ENCODE measurements at regions not wholly inside any gene's neighbourhood (a gene's known extent, or its start where the extent isn't known, plus 50 kb on each side); places are given as distances from the start of the nearest gene placed in this dataset.

DNA sequence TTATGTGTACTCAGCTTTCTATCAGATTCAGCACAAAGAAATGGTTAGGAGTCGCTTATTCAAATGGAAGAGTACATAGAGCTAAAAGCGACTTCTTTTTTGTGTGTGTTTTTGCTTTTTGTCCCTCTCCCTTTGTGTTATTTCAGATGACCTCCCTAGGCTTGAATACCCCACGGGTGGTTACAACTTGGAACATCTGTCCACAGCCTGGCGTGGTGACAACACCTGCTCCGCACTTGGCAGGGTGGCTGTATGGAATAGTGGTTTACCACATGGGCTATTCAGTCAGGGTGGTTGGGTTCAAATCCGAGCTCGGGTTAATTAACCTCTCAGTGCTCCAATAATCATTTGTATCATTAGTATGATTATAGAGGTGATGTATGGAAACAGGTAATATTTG lies 151.6 kb upstream of the FREM2 start:
- WGBS, 3 donors: 93 to 97% (median 94%) methylated on average over 7 of the region's 7 CpGs
- TF ChIP-seq, protein P1, sequence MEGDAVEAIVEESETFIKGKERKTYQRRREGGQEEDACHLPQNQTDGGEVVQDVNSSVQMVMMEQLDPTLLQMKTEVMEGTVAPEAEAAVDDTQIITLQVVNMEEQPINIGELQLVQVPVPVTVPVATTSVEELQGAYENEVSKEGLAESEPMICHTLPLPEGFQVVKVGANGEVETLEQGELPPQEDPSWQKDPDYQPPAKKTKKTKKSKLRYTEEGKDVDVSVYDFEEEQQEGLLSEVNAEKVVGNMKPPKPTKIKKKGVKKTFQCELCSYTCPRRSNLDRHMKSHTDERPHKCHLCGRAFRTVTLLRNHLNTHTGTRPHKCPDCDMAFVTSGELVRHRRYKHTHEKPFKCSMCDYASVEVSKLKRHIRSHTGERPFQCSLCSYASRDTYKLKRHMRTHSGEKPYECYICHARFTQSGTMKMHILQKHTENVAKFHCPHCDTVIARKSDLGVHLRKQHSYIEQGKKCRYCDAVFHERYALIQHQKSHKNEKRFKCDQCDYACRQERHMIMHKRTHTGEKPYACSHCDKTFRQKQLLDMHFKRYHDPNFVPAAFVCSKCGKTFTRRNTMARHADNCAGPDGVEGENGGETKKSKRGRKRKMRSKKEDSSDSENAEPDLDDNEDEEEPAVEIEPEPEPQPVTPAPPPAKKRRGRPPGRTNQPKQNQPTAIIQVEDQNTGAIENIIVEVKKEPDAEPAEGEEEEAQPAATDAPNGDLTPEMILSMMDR (IDR thresholded peaks at IDR 0.05): no peak
- TF ChIP-seq POLR2A (IDR thresholded peaks at IDR 0.05) (no peak), EP300 (IDR thresholded peaks at IDR 0.05) (no peak)
- H3K9me3 ChIP-seq: no peaks in the 10 kb centered on the region
- DNase-seq: no peak
- H3K27me3 ChIP-seq: no peaks in the 10 kb centered on the region
- H3K27ac ChIP-seq: no peak overlapping the region
- H3K36me3 ChIP-seq: no peaks in the 10 kb centered on the region
- intact Hi-C loops (cut with DNase I): no loop called here
- H3K4me3 ChIP-seq: no peak overlapping the region
- no peaks in the 10 kb centered on the region for H3K4me1 ChIP-seq (ENCODE audit: insufficient read depth)

- 8 to 16% (median 14%) methylated on average over 3 of the region's 3 CpGs for WGBS, 3 donors
- no peaks in the 10 kb centered on the region for H3K36me3 ChIP-seq
- no peak for TF ChIP-seq EP300 (IDR thresholded peaks at IDR 0.05)
- TF ChIP-seq, protein P1 (IDR thresholded peaks at IDR 0.05): no peak
- no peak for TF ChIP-seq POLR2A (IDR thresholded peaks at IDR 0.05)
- no peak overlapping the region for H3K27ac ChIP-seq
- intact Hi-C loops (cut with DNase I): no loop called here
- H3K9me3 ChIP-seq: no peaks in the 10 kb centered on the region
- no peak overlapping the region for H3K4me3 ChIP-seq
- no peaks in the 10 kb centered on the region for H3K27me3 ChIP-seq
- no peak for DNase-seq
- H3K4me1 ChIP-seq (ENCODE audit: insufficient read depth): no peaks in the 10 kb centered on the region
Measured at GRCh38 chr13:38537051-38537450, 149.8 kb upstream of the FREM2 start.

DNA sequence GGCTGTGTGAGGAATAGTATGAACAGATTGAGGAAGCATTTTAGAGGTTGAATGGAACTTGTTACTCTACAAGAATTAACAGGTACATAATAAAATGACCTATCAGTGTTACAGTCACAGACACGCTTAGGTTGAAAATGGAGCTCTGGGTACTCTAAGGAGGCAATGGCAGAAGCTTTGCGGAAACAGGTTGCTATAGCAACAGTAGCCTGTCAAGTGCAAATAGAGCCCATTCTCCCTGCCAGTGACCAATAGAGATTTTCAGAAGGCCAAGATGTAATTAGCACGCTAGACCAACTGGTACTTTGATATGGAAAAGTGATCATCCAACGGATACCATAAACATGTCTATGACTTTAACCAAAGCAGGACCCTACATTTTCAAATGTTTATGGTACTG lies 148.5 kb upstream of the FREM2 start:
- Histone ChIP-seq H3K27ac (no peak overlapping the region), H3K27me3 (no peaks in the 10 kb centered on the region), H3K4me3 (no peak overlapping the region), H3K36me3 (no peaks in the 10 kb centered on the region), H3K4me1 (ENCODE audit: insufficient read depth) (no peaks in the 10 kb centered on the region), H3K9me3 (no peaks in the 10 kb centered on the region)
- DNase-seq: no peak
- intact Hi-C loops (cut with DNase I): no loop called here
- WGBS, 3 donors: 87 to 95% (median 90%) methylated on average over 4 of the region's 4 CpGs
- TF ChIP-seq EP300 (IDR thresholded peaks at IDR 0.05) (no peak), POLR2A (IDR thresholded peaks at IDR 0.05) (no peak)
- TF ChIP-seq, protein P1 (IDR thresholded peaks at IDR 0.05): no peak

DNA sequence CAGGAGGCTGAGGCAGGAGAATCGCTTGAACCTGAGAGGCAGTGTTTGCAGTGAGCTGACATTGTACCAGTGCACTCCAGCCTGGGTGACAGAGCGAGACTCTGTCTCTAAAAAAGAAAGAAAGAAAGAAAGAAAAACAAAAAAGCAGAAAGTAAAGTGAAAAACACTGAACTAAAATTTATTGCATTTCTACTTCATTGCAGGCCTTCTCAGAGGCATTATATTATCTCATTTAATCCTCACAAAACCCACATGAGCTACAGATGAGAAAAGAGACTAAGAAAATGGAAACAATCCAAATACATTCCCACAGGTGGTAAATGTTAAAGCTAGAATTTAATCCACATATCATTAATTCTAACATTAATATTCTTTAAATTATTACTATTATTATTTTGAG lies 147.2 kb upstream of the FREM2 start:
- no peak overlapping the region for H3K27ac ChIP-seq
- no peaks in the 10 kb centered on the region for H3K27me3 ChIP-seq
- no peaks in the 10 kb centered on the region for H3K4me1 ChIP-seq (ENCODE audit: insufficient read depth)
- DNase-seq: no peak
- H3K4me3 ChIP-seq: no peak overlapping the region
- TF ChIP-seq EP300 (IDR thresholded peaks at IDR 0.05) (no peak), POLR2A (IDR thresholded peaks at IDR 0.05) (no peak)
- H3K9me3 ChIP-seq: no peaks in the 10 kb centered on the region
- 97 to 98% (median 98%) methylated on average over 2 of the region's 2 CpGs for WGBS, 3 donors
- intact Hi-C loops (cut with DNase I): no loop called here
- no peaks in the 10 kb centered on the region for H3K36me3 ChIP-seq

GRCh38 chr13:38542601-38543000 lies 144.3 kb upstream of the FREM2 start:
- TF ChIP-seq, protein P1 (IDR thresholded peaks at IDR 0.05): no peak
- TF ChIP-seq EP300 (IDR thresholded peaks at IDR 0.05): no peak
- TF ChIP-seq POLR2A (IDR thresholded peaks at IDR 0.05): no peak
- intact Hi-C loops (cut with DNase I): no loop called here
- H3K36me3 ChIP-seq: no peaks in the 10 kb centered on the region
- no peak for DNase-seq
- H3K4me3 ChIP-seq: no peak overlapping the region
- H3K27ac ChIP-seq: no peak overlapping the region
- no peaks in the 10 kb centered on the region for H3K4me1 ChIP-seq (ENCODE audit: insufficient read depth)
- H3K27me3 ChIP-seq: no peaks in the 10 kb centered on the region
- WGBS, 3 donors: 64 to 65% (median 64%) methylated on average over 3 of the region's 3 CpGs
- no peaks in the 10 kb centered on the region for H3K9me3 ChIP-seq
